Pancreas (tissue), 10 donors: ENCODE measurements at regions not wholly inside any gene's neighbourhood (a gene's known extent, or its start where the extent isn't known, plus 50 kb on each side); places are given as distances from the start of the nearest gene placed in this dataset.

Source experiments
- ATAC-seq, 4 donors: fragments of 200-7000 bp; cut with Tn5 transposase; one replicate each; pipeline versions ENCODE4 v1.8.0 to v1.9.1; 2020; ENCODE audit warnings: mild to moderate bottlenecking in 4 of 4, moderate library complexity in 4 of 4
- DNase-seq, 6 donors: peaks; one replicate each; pipeline ENCODE4 v3.0.0-alpha.2; 2020
- FAIRE-seq: peaks from 2 replicates; lab custom pipeline; 2012; peaks lifted over from hg19 to GRCh38; lab: Jason Lieb, UNC
- H3K27ac ChIP-seq, 4 donors: fragments of 200-600 bp; sonication (generic); 1 replicate in 3 of 4; 2 replicates in 1 of 4; pipeline versions ENCODE4 v1.5.0 to v1.8.0; 2020
- H3K27me3 ChIP-seq, 4 donors: fragments of 200-600 bp; one replicate each; pipeline ENCODE4 v1.8.0; 2021
- H3K36me3 ChIP-seq, 3 donors: fragments of 200-600 bp; sonication (generic) in 1 of 3; one replicate each; pipeline versions ENCODE4 v1.5.0 to v1.8.0; 2020 to 2021
- H3K4me1 ChIP-seq, 3 donors: fragments of 200-600 bp; one replicate each; pipeline ENCODE4 v1.8.0; 2021
- H3K4me3 ChIP-seq, 4 donors: fragments of 200-600 bp; sonication (generic) in 2 of 4; one replicate each; pipeline versions ENCODE4 v1.5.0 to v1.8.0; 2020 to 2021
- H3K9me3 ChIP-seq, 4 donors: fragments of 200-600 bp; one replicate each; pipeline ENCODE4 v1.8.0; 2021
- CTCF ChIP-seq, 4 donors: fragments of 200-600 bp; sonication (generic) in 3 of 4; IDR thresholded peaks; one replicate each; pipeline versions ENCODE4 v1.5.0 to v1.8.0; 2021; ENCODE audit warnings: antibody characterized with exemption in 4 of 4
- WGBS, 2 donors: extraction: QIAGEN DNeasy Blood & Tissue Kit; methylation state at CpG; one replicate each; pipeline ENCODE4 v1.1.7; 2013; 5-methylcytosine and 5-hydroxymethylcytosine counted together
- intact Hi-C, 3 donors: fragments of 100-400 bp; cut with DNase I; formaldehyde crosslinking; loops; one replicate each; pipeline versions ENCODE4 v1.11.1 to v1.14.2; 2022
- donor health status: healthy with polysubstance abuse.
- donor health status: DM: no; HTN: no; CAD: no; lungs with moderate emphysema.
- donor health status: DM: no; HTN: no; CAD: no.
- donor health status: control.
- donor health status: control.
- donor health status: Bipolar disorder and iron deficiency.
- donor health status: DM: yes; HTN: yes; CAD: no.
- donor health status: DM: no; HTN: no; CAD: no.
- donor health status: DM: no; HTN: no; CAD: no.
- donor health status: DM: yes; HTN: yes; CAD: no.

GRCh38 chr11:80569832-80570231 is 1129.0 kb upstream of the TENM4 start:
- H3K36me3 ChIP-seq: no peaks in the 10 kb centered on the region
- DNase-seq (no peak), ATAC-seq (no peak), FAIRE-seq (no peak)
- TF ChIP-seq CTCF (IDR thresholded peaks at IDR 0.05): no peak
- no peaks in the 10 kb centered on the region for H3K4me1 ChIP-seq
- intact Hi-C loops: no loop called here
- no peak overlapping the region for H3K4me3 ChIP-seq
- peaks cover 0 to 4% (median 0%) of the 10 kb centered on the region in 4 donors for H3K27me3 ChIP-seq
- H3K9me3 ChIP-seq: no peaks in the 10 kb centered on the region
- H3K27ac ChIP-seq: no peak overlapping the region
- 67 to 83% methylated on average over 2 of the region's 2 CpGs for WGBS, 2 donors

- intact Hi-C loops: no loop called here
- ATAC-seq (no peak), FAIRE-seq (no peak), DNase-seq (no peak)
- Histone ChIP-seq H3K27ac (no peak overlapping the region), H3K9me3 (no peaks in the 10 kb centered on the region), H3K27me3 (peaks cover 0 to 4% (median 0%) of the 10 kb centered on the region in 4 donors), H3K4me1 (no peaks in the 10 kb centered on the region), H3K4me3 (no peak overlapping the region), H3K36me3 (no peaks in the 10 kb centered on the region)
- WGBS, 2 donors: 54 to 70% methylated on average over 5 of the region's 5 CpGs
- no peak for TF ChIP-seq CTCF (IDR thresholded peaks at IDR 0.05)
These were observed 1124.4 kb upstream of the TENM4 start for GRCh38 chr11:80565231-80565630.

- no peaks in the 10 kb centered on the region for H3K4me1 ChIP-seq
- H3K36me3 ChIP-seq: no peaks in the 10 kb centered on the region
- ATAC-seq (no peak), DNase-seq (no peak), FAIRE-seq (no peak)
- H3K27ac ChIP-seq: no peak overlapping the region
- H3K4me3 ChIP-seq: no peak overlapping the region
- H3K27me3 ChIP-seq: no peaks in the 10 kb centered on the region
- WGBS, 2 donors: 42 to 49% methylated on average over 4 of the region's 4 CpGs
- H3K9me3 ChIP-seq: no peaks in the 10 kb centered on the region
- intact Hi-C loops: no loop called here
- no peak for TF ChIP-seq CTCF (IDR thresholded peaks at IDR 0.05)
These were observed 1121.8 kb upstream of the TENM4 start for GRCh38 chr11:80562523-80563125.

GRCh38 chr11:80559942-80560341 is 1119.1 kb upstream of the TENM4 start:
- FAIRE-seq: no peak
- TF ChIP-seq CTCF (IDR thresholded peaks at IDR 0.05): no peak

GRCh38 chr11:80553565-80553964 is 1112.7 kb upstream of the TENM4 start:
- Histone ChIP-seq H3K4me1 (no peaks in the 10 kb centered on the region), H3K27me3 (no peaks in the 10 kb centered on the region), H3K9me3 (no peaks in the 10 kb centered on the region), H3K27ac (no peak overlapping the region), H3K4me3 (no peak overlapping the region), H3K36me3 (no peaks in the 10 kb centered on the region)
- DNase-seq (no peak), FAIRE-seq (no peak), ATAC-seq (no peak)
- no peak for TF ChIP-seq CTCF (IDR thresholded peaks at IDR 0.05)
- 76 to 80% methylated on average over 2 of the region's 2 CpGs for WGBS, 2 donors
- intact Hi-C loops: no loop called here

More at GRCh38 chr11:80559942-80560341, 1119.1 kb upstream of the TENM4 start:
- intact Hi-C loops: no loop called here
- WGBS, 2 donors: 65 to 71% methylated on average over 2 of the region's 2 CpGs
- no peaks in the 10 kb centered on the region for H3K36me3 ChIP-seq
- no peaks in the 10 kb centered on the region for H3K4me1 ChIP-seq
- H3K27me3 ChIP-seq: no peaks in the 10 kb centered on the region
- DNase-seq (no peak), ATAC-seq (no peak)
- H3K27ac ChIP-seq: no peak overlapping the region
- no peak overlapping the region for H3K4me3 ChIP-seq
- no peaks in the 10 kb centered on the region for H3K9me3 ChIP-seq
